NCI-H2029 treated with DMSO at 0.1 percent for 48 hours (cell line): ENCODE measurements at regions not wholly inside any gene's neighbourhood (a gene's known extent, or its start where the extent isn't known, plus 50 kb on each side); places are given as distances from the start of the nearest gene placed in this dataset.

ENCODE experiments used
- DNase-seq: peaks from one replicate; lab custom pipeline; 2025; lab: John Stamatoyannopoulos, UW

GRCh38 chr7:109308816-109309215, 739.1 kb downstream of the DNAJB9 start:
- DNase-seq, result no peak

- DNase-seq, result no peak
Observed at GRCh38 chr7:109309790-109310189, 740.1 kb downstream of the DNAJB9 start.

- DNase-seq, result no peak
Observed at GRCh38 chr7:109318136-109318535, 748.5 kb downstream of the DNAJB9 start.

- no peak for DNase-seq
Observed at GRCh38 chr7:109322833-109323232, 753.2 kb downstream of the DNAJB9 start.

GRCh38 chr7:109331423-109331822, 761.7 kb downstream of the DNAJB9 start:
- no peak for DNase-seq

- DNase-seq, result no peak
Observed at GRCh38 chr7:109335951-109336350, 766.3 kb downstream of the DNAJB9 start.

GRCh38 chr7:109336531-109336930, 766.9 kb downstream of the DNAJB9 start:
- no peak for DNase-seq

GRCh38 chr7:109343678-109344077, 774.0 kb downstream of the DNAJB9 start:
- no peak for DNase-seq

- DNase-seq, result no peak
Observed at GRCh38 chr7:109351493-109351892, 781.8 kb downstream of the DNAJB9 start.

GRCh38 chr7:109354000-109354399, 784.3 kb downstream of the DNAJB9 start:
- no peak for DNase-seq

GRCh38 chr7:109354552-109354951, 784.9 kb downstream of the DNAJB9 start:
- DNase-seq, result no peak

GRCh38 chr7:109375823-109376222, 806.1 kb downstream of the DNAJB9 start:
- no peak for DNase-seq

- no peak for DNase-seq
Observed at GRCh38 chr7:109376576-109376975, 806.9 kb downstream of the DNAJB9 start.

- no peak for DNase-seq
Observed at GRCh38 chr7:109377076-109377884, 807.6 kb downstream of the DNAJB9 start.

- no peak for DNase-seq
Observed at GRCh38 chr7:109386959-109387358, 817.3 kb downstream of the DNAJB9 start.

- no peak for DNase-seq
Observed at GRCh38 chr7:109387530-109387929, 817.9 kb downstream of the DNAJB9 start.

- no peak for DNase-seq
Observed at GRCh38 chr7:109391240-109391639, 821.6 kb downstream of the DNAJB9 start.

- no peak for DNase-seq
Observed at GRCh38 chr7:109402107-109402506, 832.4 kb downstream of the DNAJB9 start.

GRCh38 chr7:109407756-109408155, 838.1 kb downstream of the DNAJB9 start:
- DNase-seq, result no peak

- no peak for DNase-seq
Observed at GRCh38 chr7:109437957-109438356, 868.3 kb downstream of the DNAJB9 start.

- DNase-seq, result no peak
Observed at GRCh38 chr7:109449760-109450159, 880.1 kb downstream of the DNAJB9 start.

- no peak for DNase-seq
Observed at GRCh38 chr7:109456116-109456515, 886.4 kb downstream of the DNAJB9 start.

GRCh38 chr7:109460296-109460695, 890.6 kb downstream of the DNAJB9 start:
- no peak for DNase-seq

GRCh38 chr7:109462171-109462570, 892.5 kb downstream of the DNAJB9 start:
- DNase-seq, result no peak
